Sigmoid colon (tissue), 4 donors: ENCODE measurements at regions not wholly inside any gene's neighbourhood (a gene's known extent, or its start where the extent isn't known, plus 50 kb on each side); places are given as distances from the start of the nearest gene placed in this dataset.

Experiments used
- POLR2AphosphoS5 ChIP-seq, 4 donors: sonication (generic); formaldehyde crosslinking; IDR thresholded peaks; one replicate each; pipeline ENCODE4 v1.6.1; 2017; ENCODE audit warnings: antibody characterized with exemption in 4 of 4
- TF ChIP-seq, protein P1 (sequence below), 4 experiments: fragments of 450-650 bp in 3 of 4; fragments of 200-600 bp in 1 of 4; IDR thresholded peaks; one replicate each; pipeline ENCODE4 v1.5.1; 2016 to 2019; ENCODE audit warnings: antibody characterized with exemption in 4 of 4, mild to moderate bottlenecking in 3 of 4, moderate library complexity in 2 of 4

DNA sequence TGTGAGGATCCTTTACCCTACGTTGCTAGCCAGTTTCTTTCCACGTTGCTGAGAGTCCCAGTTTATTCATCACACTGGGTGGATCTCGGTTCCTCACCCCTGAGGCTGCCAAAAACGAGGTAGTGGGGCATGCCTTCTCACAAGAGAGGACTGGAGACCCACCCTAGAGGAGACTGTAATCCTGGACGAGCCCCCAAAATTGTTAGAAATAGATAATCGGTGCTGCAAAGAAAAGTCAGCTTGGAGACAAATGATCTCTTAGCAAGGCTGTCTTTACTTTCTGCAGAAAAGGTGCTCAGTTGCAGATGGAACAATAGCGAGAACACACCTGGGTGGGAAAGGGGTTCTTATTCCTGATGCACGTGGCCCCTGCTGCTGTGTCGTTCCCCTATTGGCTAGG is 101.8 kb downstream of the TMEM167A start:
- TF ChIP-seq, protein P1, sequence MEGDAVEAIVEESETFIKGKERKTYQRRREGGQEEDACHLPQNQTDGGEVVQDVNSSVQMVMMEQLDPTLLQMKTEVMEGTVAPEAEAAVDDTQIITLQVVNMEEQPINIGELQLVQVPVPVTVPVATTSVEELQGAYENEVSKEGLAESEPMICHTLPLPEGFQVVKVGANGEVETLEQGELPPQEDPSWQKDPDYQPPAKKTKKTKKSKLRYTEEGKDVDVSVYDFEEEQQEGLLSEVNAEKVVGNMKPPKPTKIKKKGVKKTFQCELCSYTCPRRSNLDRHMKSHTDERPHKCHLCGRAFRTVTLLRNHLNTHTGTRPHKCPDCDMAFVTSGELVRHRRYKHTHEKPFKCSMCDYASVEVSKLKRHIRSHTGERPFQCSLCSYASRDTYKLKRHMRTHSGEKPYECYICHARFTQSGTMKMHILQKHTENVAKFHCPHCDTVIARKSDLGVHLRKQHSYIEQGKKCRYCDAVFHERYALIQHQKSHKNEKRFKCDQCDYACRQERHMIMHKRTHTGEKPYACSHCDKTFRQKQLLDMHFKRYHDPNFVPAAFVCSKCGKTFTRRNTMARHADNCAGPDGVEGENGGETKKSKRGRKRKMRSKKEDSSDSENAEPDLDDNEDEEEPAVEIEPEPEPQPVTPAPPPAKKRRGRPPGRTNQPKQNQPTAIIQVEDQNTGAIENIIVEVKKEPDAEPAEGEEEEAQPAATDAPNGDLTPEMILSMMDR (IDR thresholded peaks at IDR 0.05) = no peak
- no peak for TF ChIP-seq POLR2AphosphoS5 (IDR thresholded peaks at IDR 0.05)
